Lower lobe of right lung (tissue), 2 donors: ENCODE measurements at regions not wholly inside any gene's neighbourhood (a gene's known extent, or its start where the extent isn't known, plus 50 kb on each side); places are given as distances from the start of the nearest gene placed in this dataset.

ENCODE experiments used
- ATAC-seq, 2 donors: fragments of 200-7000 bp; cut with Tn5 transposase; one replicate each; pipeline ENCODE4 v1.9.1; 2020 to 2022; ENCODE audit warnings: mild to moderate bottlenecking in 2 of 2, moderate library complexity in 2 of 2
- DNase-seq: peaks from one replicate; pipeline ENCODE4 v3.0.0-alpha.2; 2020
- H3K27ac ChIP-seq: fragments of 200-600 bp; one replicate; pipeline ENCODE4 v1.8.0; 2022
- H3K27me3 ChIP-seq: fragments of 200-600 bp; one replicate; pipeline ENCODE4 v1.8.0; 2022; ENCODE audit warnings: low read depth
- H3K36me3 ChIP-seq: fragments of 200-600 bp; one replicate; pipeline ENCODE4 v1.8.0; 2022; ENCODE audit warnings: mild to moderate bottlenecking
- H3K4me1 ChIP-seq: fragments of 200-600 bp; one replicate; pipeline ENCODE4 v1.8.0; 2022
- H3K4me3 ChIP-seq: fragments of 200-600 bp; one replicate; pipeline ENCODE4 v1.8.0; 2022; ENCODE audit warnings: mild to moderate bottlenecking
- H3K9me3 ChIP-seq: fragments of 200-600 bp; one replicate; pipeline ENCODE4 v1.8.0; 2022
- CTCF ChIP-seq: fragments of 200-600 bp; IDR thresholded peaks from one replicate; pipeline ENCODE4 v1.8.0; 2022; ENCODE audit warnings: antibody characterized with exemption, mild to moderate bottlenecking
- intact Hi-C: fragments of 100-400 bp; cut with DNase I; formaldehyde crosslinking; loops from one replicate; pipeline ENCODE4 v1.11.0; 2022
- donor health status: DM: no; HTN: yes; CAD: no; lungs with severe emphysema.

- H3K4me1 ChIP-seq: no peaks in the 10 kb centered on the region
- ATAC-seq (no peak), DNase-seq (no peak)
- no peak overlapping the region for H3K4me3 ChIP-seq
- intact Hi-C loops: no loop called here
- H3K36me3 ChIP-seq: no peaks in the 10 kb centered on the region
- no peak for TF ChIP-seq CTCF
- no peak overlapping the region for H3K27ac ChIP-seq
- H3K27me3 ChIP-seq: no peaks in the 10 kb centered on the region
- no peaks in the 10 kb centered on the region for H3K9me3 ChIP-seq
These were observed 343.3 kb upstream of the TSPY4 start for GRCh38 chrY:8994001-8994400.

- ATAC-seq (peak in 1 of 2 donors; percentile 70), DNase-seq (peak; percentile 47)
- Histone ChIP-seq H3K27me3 (no peaks in the 10 kb centered on the region), H3K4me1 (no peaks in the 10 kb centered on the region), H3K36me3 (no peaks in the 10 kb centered on the region), H3K9me3 (no peaks in the 10 kb centered on the region), H3K4me3 (no peak overlapping the region), H3K27ac (no peak overlapping the region)
- intact Hi-C loops: no loop called here
- TF ChIP-seq CTCF: no peak
These were observed 336.0 kb upstream of the TSPY4 start for GRCh38 chrY:9001231-9001630.

- Histone ChIP-seq H3K9me3 (no peaks in the 10 kb centered on the region), H3K4me1 (no peaks in the 10 kb centered on the region), H3K27me3 (no peaks in the 10 kb centered on the region), H3K27ac (no peak overlapping the region), H3K4me3 (no peak overlapping the region), H3K36me3 (no peaks in the 10 kb centered on the region)
- ATAC-seq (no peak), DNase-seq (no peak)
- TF ChIP-seq CTCF: no peak
- intact Hi-C loops: no loop called here
These were observed 333.5 kb upstream of the TSPY4 start for GRCh38 chrY:9003739-9004138.

GRCh38 chrY:9008648-9009047 lies 328.6 kb upstream of the TSPY4 start:
- no peak for ATAC-seq
- no peak for TF ChIP-seq CTCF
- intact Hi-C loops: no loop called here

DNA sequence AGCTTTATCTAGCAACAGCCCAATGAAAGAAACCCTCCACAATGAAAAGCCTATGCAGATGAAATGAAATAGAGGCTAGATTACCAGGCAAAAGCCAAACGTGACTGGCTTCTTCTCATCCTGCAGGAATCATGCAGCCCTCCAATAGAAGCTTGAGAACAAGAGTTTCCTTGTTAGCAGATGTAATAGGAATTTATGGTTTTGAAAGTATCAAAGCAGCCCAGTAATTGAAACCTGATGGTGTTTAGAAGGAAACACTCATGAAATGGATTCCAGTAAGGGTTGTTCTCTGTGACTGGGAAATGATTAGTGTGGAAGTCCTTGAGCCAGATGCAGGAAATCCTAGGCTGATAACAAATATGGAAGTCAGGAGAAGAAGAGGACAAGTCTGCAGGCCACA lies 320.3 kb upstream of the TSPY4 start:
- no peak for TF ChIP-seq CTCF
- no peak for ATAC-seq
- intact Hi-C loops: no loop called here

More at GRCh38 chrY:9008648-9009047, 328.6 kb upstream of the TSPY4 start:
- DNase-seq: no peak
- H3K4me1 ChIP-seq: no peaks in the 10 kb centered on the region
- H3K9me3 ChIP-seq: no peaks in the 10 kb centered on the region
- no peaks in the 10 kb centered on the region for H3K27me3 ChIP-seq
- no peaks in the 10 kb centered on the region for H3K36me3 ChIP-seq
- H3K27ac ChIP-seq: no peak overlapping the region
- no peak overlapping the region for H3K4me3 ChIP-seq

DNA sequence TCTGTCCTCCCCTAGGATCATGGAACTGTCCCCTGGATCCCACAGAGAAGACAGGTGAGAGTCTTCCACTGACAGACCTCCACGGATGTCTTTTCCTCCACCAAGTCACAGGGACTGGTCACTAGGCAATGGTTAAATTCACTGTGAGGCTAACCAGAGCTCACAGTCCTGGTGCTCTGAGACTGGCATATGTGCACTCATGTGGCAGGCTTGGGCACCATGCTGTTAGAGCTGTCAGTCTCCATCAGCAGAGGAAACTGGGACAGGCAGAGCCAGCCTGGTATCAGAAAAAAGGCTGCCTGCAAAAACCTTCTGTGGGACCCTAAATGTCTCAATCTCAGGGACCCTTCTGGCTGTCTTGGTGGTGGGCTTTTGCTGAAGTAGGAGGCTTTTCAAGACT lies 318.9 kb upstream of the TSPY4 start:
- Histone ChIP-seq H3K27ac (no peak overlapping the region), H3K4me1 (no peaks in the 10 kb centered on the region), H3K27me3 (no peaks in the 10 kb centered on the region), H3K36me3 (no peaks in the 10 kb centered on the region), H3K9me3 (no peaks in the 10 kb centered on the region), H3K4me3 (no peak overlapping the region)
- ATAC-seq (no peak), DNase-seq (no peak)
- no peak for TF ChIP-seq CTCF
- intact Hi-C loops: no loop called here

More for the DNA sequence above, 320.3 kb upstream of the TSPY4 start:
- H3K9me3 ChIP-seq: no peaks in the 10 kb centered on the region
- H3K27me3 ChIP-seq: no peaks in the 10 kb centered on the region
- no peak overlapping the region for H3K4me3 ChIP-seq
- no peaks in the 10 kb centered on the region for H3K36me3 ChIP-seq
- no peak overlapping the region for H3K27ac ChIP-seq
- DNase-seq: no peak
- H3K4me1 ChIP-seq: no peaks in the 10 kb centered on the region
